ENCODE measurements at regions not wholly inside any gene's neighbourhood (a gene's known extent, or its start where the extent isn't known, plus 50 kb on each side); places are given as distances from the start of the nearest gene placed in this dataset.

DNA sequence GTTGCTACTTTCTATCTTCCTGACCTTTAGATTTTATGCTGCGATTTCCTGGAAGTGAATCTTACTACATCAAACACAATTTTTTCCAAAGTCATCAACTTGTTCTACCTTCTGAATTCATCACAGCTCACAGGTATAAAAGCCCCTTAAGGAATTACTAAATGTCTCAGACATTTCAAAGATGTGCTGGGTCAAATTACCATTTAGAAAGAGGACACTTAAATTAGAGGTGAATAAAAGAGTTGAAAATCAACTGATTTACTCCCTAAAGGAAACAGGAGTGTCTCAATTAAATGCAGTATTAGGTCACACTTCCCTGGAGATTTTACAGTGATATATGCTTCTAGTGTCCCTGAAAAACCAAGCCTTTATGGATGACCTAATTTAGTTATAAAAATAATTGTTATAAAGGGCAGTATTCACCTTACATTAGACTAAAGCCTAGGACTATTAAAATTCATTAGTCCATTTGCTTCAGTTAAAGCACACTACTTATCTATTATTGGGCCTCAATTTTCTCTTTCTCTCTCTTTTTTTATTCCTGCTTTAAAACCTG, 128.8 kb downstream of the GMNC start:
- H3K27me3 ChIP-seq (ENCODE audit: control insufficient read depth in 3 of 3, insufficient read depth in 3 of 3, low read length in 2 of 3): no peaks in the 10 kb centered on the region
- TF ChIP-seq CTCF (IDR thresholded peaks at IDR 0.05; ENCODE audit: control extremely low read depth, extremely low read depth): no peak
- H3K36me3 ChIP-seq (ENCODE audit: control insufficient read depth in 4 of 4, insufficient read depth in 4 of 4, low read length in 4 of 4): no peaks in the 10 kb centered on the region
- no peak overlapping the region for H3K9ac ChIP-seq (ENCODE audit: insufficient read depth in 1 of 2, low read length in 2 of 2)
- H3K27ac ChIP-seq (ENCODE audit: low read depth in 1 of 2, low read length in 1 of 2): no peak overlapping the region
- H3K4me1 ChIP-seq (ENCODE audit: control insufficient read depth in 5 of 5, insufficient read depth in 5 of 5, low read length in 5 of 5): no peaks in the 10 kb centered on the region
- DNase-seq (no peak), ATAC-seq (ENCODE audit: insufficient read depth, low FRiP score) (no peak)
- 43 to 54% methylated on average over 1 of the region's 1 CpG for WGBS, 2 donors
- H3K4me3 ChIP-seq: no peak overlapping the region
- H3K9me3 ChIP-seq (ENCODE audit: control insufficient read depth in 4 of 4, insufficient read depth in 3 of 4, low read length in 3 of 4): no peaks in the 10 kb centered on the region

GRCh38 chr3:190731596-190731995, 130.9 kb downstream of the GMNC start:
- H3K27me3 ChIP-seq (ENCODE audit: control insufficient read depth in 3 of 3, insufficient read depth in 3 of 3, low read length in 2 of 3): no peaks in the 10 kb centered on the region
- no peak for DNase-seq
- no peak overlapping the region for H3K9ac ChIP-seq (ENCODE audit: insufficient read depth in 1 of 2, low read length in 2 of 2)
- TF ChIP-seq CTCF (IDR thresholded peaks at IDR 0.05; ENCODE audit: control extremely low read depth, extremely low read depth): no peak
- no peak overlapping the region for H3K27ac ChIP-seq (ENCODE audit: low read depth in 1 of 2, low read length in 1 of 2)
- no peaks in the 10 kb centered on the region for H3K36me3 ChIP-seq (ENCODE audit: control insufficient read depth in 4 of 4, insufficient read depth in 4 of 4, low read length in 4 of 4)
- 86 to 88% methylated on average over 2 of the region's 2 CpGs for WGBS, 2 donors
- ATAC-seq (ENCODE audit: insufficient read depth, low FRiP score): no peak
- no peaks in the 10 kb centered on the region for H3K9me3 ChIP-seq (ENCODE audit: control insufficient read depth in 4 of 4, insufficient read depth in 3 of 4, low read length in 3 of 4)
- H3K4me1 ChIP-seq (ENCODE audit: control insufficient read depth in 5 of 5, insufficient read depth in 5 of 5, low read length in 5 of 5): no peaks in the 10 kb centered on the region
- no peak overlapping the region for H3K4me3 ChIP-seq

- H3K27ac ChIP-seq (ENCODE audit: low read depth in 1 of 2, low read length in 1 of 2): no peak overlapping the region
- H3K9me3 ChIP-seq (ENCODE audit: control insufficient read depth in 4 of 4, insufficient read depth in 3 of 4, low read length in 3 of 4): no peaks in the 10 kb centered on the region
- ATAC-seq (ENCODE audit: insufficient read depth, low FRiP score) (no peak), DNase-seq (peak in 1 of 3 donors; percentile 2)
- TF ChIP-seq CTCF (IDR thresholded peaks at IDR 0.05; ENCODE audit: control extremely low read depth, extremely low read depth): no peak
- H3K36me3 ChIP-seq (ENCODE audit: control insufficient read depth in 4 of 4, insufficient read depth in 4 of 4, low read length in 4 of 4): no peaks in the 10 kb centered on the region
- no peaks in the 10 kb centered on the region for H3K4me1 ChIP-seq (ENCODE audit: control insufficient read depth in 5 of 5, insufficient read depth in 5 of 5, low read length in 5 of 5)
- no peak overlapping the region for H3K9ac ChIP-seq (ENCODE audit: insufficient read depth in 1 of 2, low read length in 2 of 2)
- WGBS, 2 donors: 50 to 56% methylated on average over 7 of the region's 7 CpGs
- no peak overlapping the region for H3K4me3 ChIP-seq
- H3K27me3 ChIP-seq (ENCODE audit: control insufficient read depth in 3 of 3, insufficient read depth in 3 of 3, low read length in 2 of 3): no peaks in the 10 kb centered on the region
Measured at GRCh38 chr3:190728574-190729246, 133.8 kb downstream of the GMNC start.
